K562 (cell line): ENCODE measurements at regions not wholly inside any gene's neighbourhood (a gene's known extent, or its start where the extent isn't known, plus 50 kb on each side); places are given as distances from the start of the nearest gene placed in this dataset.

Experiments used
- ATAC-seq: fragments of 200-7000 bp; cut with Tn5 transposase; 3 replicates; pipeline ENCODE4 v1.9.1; 2020; ENCODE audit warnings: moderate library complexity
- BruUV-seq: library from RNA; stranded (reverse); fragments of 400-500 nt; replicated peaks from 2 replicates; lab custom pipeline; 2021; lab: Mats Ljungman, UMichigan
- CTCF ChIA-PET: fragments of 300-600 bp; formaldehyde crosslinking; extraction: SDS; loops from one replicate; lab custom pipeline; 2021; ENCODE audit warnings: low intra/inter-chr PET ratio; lab: Yijun Ruan, JAX
- POLR2A ChIA-PET: fragments of 300-600, 350-650 bp; sonication (Branson Sonifier 250); formaldehyde crosslinking; extraction: SDS; loops from one replicate; lab custom pipeline; 2021; ENCODE audit warnings: antibody characterized with exemption, inconsistent platforms; lab: Yijun Ruan, JAX
- DNase-seq, 4 experiments: peaks; one replicate each; pipeline versions ENCODE4 v3.0.0 to v3.0.0-alpha.2; 2011 to 2018; ENCODE audit warnings: low spot score in 3 of 4, mixed read lengths in 3 of 4; ENCODE audit errors: extremely low read depth in 1 of 4
- FAIRE-seq: peaks from 2 replicates; lab custom pipeline; 2011; peaks lifted over from hg19 to GRCh38; lab: Jason Lieb, UNC
- H2AFZ ChIP-seq: 2 replicates; pipeline ENCODE4 v1.6.0; 2011; ENCODE audit warnings: low read depth, low read length, control low read depth, inconsistent platforms
- H3K27ac ChIP-seq: fragments of 200-600 bp; 3 replicates; pipeline ENCODE4 v1.8.0; 2011; ENCODE audit warnings: low read depth, mild to moderate bottlenecking, control low read depth, inconsistent platforms, low read length, moderate library complexity, mixed read lengths; ENCODE audit errors: extremely low read depth
- H3K27me3 ChIP-seq, 2 experiments: fragments of 300-600 bp in 1 of 2; 2 replicates in 1 of 2; 3 replicates in 1 of 2; pipeline versions ENCODE4 v1.6.0 to v1.8.0; 2011; ENCODE audit warnings: inconsistent platforms in 2 of 2, low read length in 2 of 2, mild to moderate bottlenecking in 1 of 2, mixed read lengths in 1 of 2, moderate library complexity in 1 of 2; ENCODE audit not compliant: control insufficient read depth in 2 of 2, insufficient read depth in 2 of 2
- H3K36me3 ChIP-seq: fragments of 300-600 bp; 3 replicates; pipeline ENCODE4 v1.8.0; 2011; ENCODE audit warnings: mild to moderate bottlenecking, low read length, inconsistent platforms; ENCODE audit not compliant: control insufficient read depth, insufficient read depth
- H3K4me1 ChIP-seq, 2 experiments: fragments of 200-600 bp in 1 of 2; replicated peaks in 1 of 2; 2 replicates in 1 of 2; 3 replicates in 1 of 2; pipeline versions ENCODE4 v1.5.1 to v1.8.0; 2011; ENCODE audit warnings: inconsistent platforms in 2 of 2, low read length in 2 of 2, mild to moderate bottlenecking in 1 of 2, mixed read lengths in 1 of 2, moderate library complexity in 1 of 2; ENCODE audit not compliant: control insufficient read depth in 2 of 2, insufficient read depth in 2 of 2
- H3K4me2 ChIP-seq: 2 replicates; pipeline ENCODE4 v1.6.1; 2011; ENCODE audit warnings: low read length, control low read depth, inconsistent platforms, mixed read lengths; ENCODE audit not compliant: insufficient read depth
- H3K4me3 ChIP-seq: fragments of 200-600 bp; sonication (generic), shearing (Covaris generic); 2 replicates; pipeline ENCODE4 v1.5.1; 2016; ENCODE audit warnings: control low read depth, inconsistent platforms
- H3K79me2 ChIP-seq: fragments of 200-600 bp; 3 replicates; pipeline ENCODE4 v1.8.0; 2011; ENCODE audit warnings: low read length, inconsistent platforms; ENCODE audit not compliant: control insufficient read depth, insufficient read depth
- H3K9ac ChIP-seq, 2 experiments: 2 replicates each; pipeline versions ENCODE4 v1.6.0 to v1.6.1; 2011; ENCODE audit warnings: low read depth in 2 of 2, low read length in 2 of 2, control low read depth in 1 of 2, inconsistent platforms in 1 of 2, mild to moderate bottlenecking in 1 of 2, mixed read lengths in 1 of 2; ENCODE audit not compliant: insufficient read depth in 1 of 2
- H3K9me1 ChIP-seq: one replicate; pipeline ENCODE4 v1.6.0; 2011; ENCODE audit warnings: inconsistent platforms, mild to moderate bottlenecking, low read length, moderate library complexity; ENCODE audit not compliant: control insufficient read depth, insufficient read depth
- H3K9me3 ChIP-seq: replicated peaks from 2 replicates; pipeline ENCODE4 v1.5.1; 2011; ENCODE audit warnings: low read depth, low read length, inconsistent platforms; ENCODE audit not compliant: control insufficient read depth, insufficient read depth
- H4K20me1 ChIP-seq: replicated peaks from 2 replicates; pipeline ENCODE4 v1.6.1; 2011; ENCODE audit warnings: low read length, inconsistent platforms, mixed read lengths; ENCODE audit not compliant: control insufficient read depth, insufficient read depth
- ATF1 ChIP-seq, 2 experiments: fragments of 450-650 bp in 1 of 2; IDR thresholded peaks; 2 replicates each; pipeline ENCODE4 v1.6.1; 2016; ENCODE audit warnings: missing compliant biosample characterization in 1 of 2, missing genetic modification characterization in 1 of 2
- CSDE1 ChIP-seq, 2 experiments: fragments of 450-650 bp; IDR thresholded peaks; 2 replicates each; pipeline ENCODE4 v1.6.1; 2016; ENCODE audit warnings: mild to moderate bottlenecking in 1 of 2
- HDAC1 ChIP-seq, 2 experiments: fragments of 450-650 bp; IDR thresholded peaks; 2 replicates each; pipeline ENCODE4 v1.6.1; 2016 to 2017; ENCODE audit warnings: inconsistent platforms in 1 of 2, mild to moderate bottlenecking in 1 of 2, moderate library complexity in 1 of 2
- HEY1 ChIP-seq: fragments of 250-450 bp; sonication (Bioruptor Pico); IDR thresholded peaks from 2 replicates; pipeline ENCODE4 v1.5.0; 2020; ENCODE audit warnings: mild to moderate bottlenecking, moderate library complexity, borderline replicate concordance
- POLR3G ChIP-seq: IDR thresholded peaks from 2 replicates; pipeline ENCODE4 v1.6.1; 2011; ENCODE audit not compliant: insufficient read length, insufficient replicate concordance; ENCODE audit errors: extremely low read depth
- SMAD4 ChIP-seq: fragments of 250-450 bp; sonication (Bioruptor Pico); conservative IDR thresholded peaks from 2 replicates; pipeline ENCODE4 v1.8.0; 2021; ENCODE audit warnings: inconsistent platforms, mild to moderate bottlenecking, moderate library complexity
- USF2 ChIP-seq: sonication (generic); formaldehyde crosslinking; IDR thresholded peaks from 2 replicates; pipeline ENCODE4 v1.5.0; 2020; ENCODE audit warnings: missing genetic modification reagents
- ZNF23 ChIP-seq: fragments of 250-450 bp; sonication (Bioruptor Pico); IDR thresholded peaks from 2 replicates; pipeline ENCODE4 v1.4.0; 2020; ENCODE audit warnings: mild to moderate bottlenecking
- ZNF41 ChIP-seq: fragments of 250-450 bp; sonication (Bioruptor Pico); conservative IDR thresholded peaks from 2 replicates; pipeline ENCODE4 v1.4.0; 2020; ENCODE audit warnings: mild to moderate bottlenecking
- WGBS: fragments of 100-300 bp; shearing (Covaris generic); methylation state at CpG from one replicate; pipeline ENCODE4 v1.1.6; 2016; ENCODE audit warnings: low coverage, mixed read lengths; ENCODE audit not compliant: insufficient coverage; ENCODE audit errors: missing lambda C conversion rate; 5-methylcytosine and 5-hydroxymethylcytosine counted together
- in situ Hi-C: fragments of 300-500 bp; cut with MboI; formaldehyde crosslinking; loops from 4 replicates; pipeline ENCODE4 v1.15.0; 2018; ENCODE audit warnings: inconsistent platforms, mixed read lengths
- intact Hi-C: fragments of 100-400 bp; cut with micrococcal nuclease; formaldehyde crosslinking; loops from 2 replicates; pipeline ENCODE4 v1.14.2; 2022

DNA sequence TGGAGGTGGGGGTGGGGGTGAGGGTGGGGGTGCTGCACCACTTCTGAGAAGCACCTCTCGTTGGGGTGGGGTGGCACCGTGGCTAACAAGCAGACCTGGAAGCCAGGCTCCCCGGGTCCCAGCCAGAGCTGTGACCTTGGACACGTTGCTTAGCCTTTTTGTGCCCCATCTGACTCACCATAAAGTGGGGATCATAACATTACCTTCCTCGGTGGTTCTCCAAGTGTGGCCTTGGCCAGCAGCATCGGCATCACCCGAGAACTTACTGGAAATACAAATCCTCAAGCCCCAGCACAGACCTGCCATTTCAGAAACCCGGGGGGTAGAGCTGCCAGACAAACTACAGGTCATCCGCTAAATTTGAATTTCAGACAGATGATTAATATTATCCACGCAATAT, 58.7 kb upstream of the SLC66A3 start:
- ChIA-PET CTCF (no interaction called here), POLR2A (no interaction called here)
- no TSS peak for BruUV-seq
- TF ChIP-seq ZNF23 (no peak), SMAD4 (CRISPR knock-in tag) (no peak), HEY1 (CRISPR knock-in tag) (no peak), HDAC1 (IDR thresholded peaks at IDR 0.05) (no peak), ATF1 (CRISPR knock-in tag; IDR thresholded peaks at IDR 0.05) (no peak), ATF1 (tag; IDR thresholded peaks at IDR 0.05) (no peak), POLR3G (no peak), USF2 (CRISPR knock-in tag) (no peak), ZNF41 (CRISPR knock-in tag) (no peak), CSDE1 (IDR thresholded peaks at IDR 0.05) (no peak)
- no peak overlapping the region for H3K4me3 ChIP-seq
- H4K20me1 ChIP-seq: no peaks in the 10 kb centered on the region
- DNase-seq: no peak
- ATAC-seq: no peak
- H3K9ac ChIP-seq: no peak overlapping the region
- WGBS: 1% methylated on average over 7 of the region's 10 CpGs
- H3K27ac ChIP-seq: no peak overlapping the region
- H3K9me1 ChIP-seq: no peaks in the 10 kb centered on the region
- no peaks in the 10 kb centered on the region for H3K36me3 ChIP-seq
- H3K27me3 ChIP-seq: peaks cover 0 to 45% of the 10 kb centered on the region in 2 experiments; a peak in 3 of 5 replicates
- H3K4me2 ChIP-seq: no peak overlapping the region
- no peaks in the 10 kb centered on the region for H3K4me1 ChIP-seq
- H3K9me3 ChIP-seq: no peaks in the 10 kb centered on the region
- H2AFZ ChIP-seq: no peak overlapping the region
- intact Hi-C loops (no loop called here), in situ Hi-C loops (no loop called here)
- no peak for FAIRE-seq
- H3K79me2 ChIP-seq: no peaks in the 10 kb centered on the region
